ENCODE measurements at regions not wholly inside any gene's neighbourhood (a gene's known extent, or its start where the extent isn't known, plus 50 kb on each side); places are given as distances from the start of the nearest gene placed in this dataset.

DNA sequence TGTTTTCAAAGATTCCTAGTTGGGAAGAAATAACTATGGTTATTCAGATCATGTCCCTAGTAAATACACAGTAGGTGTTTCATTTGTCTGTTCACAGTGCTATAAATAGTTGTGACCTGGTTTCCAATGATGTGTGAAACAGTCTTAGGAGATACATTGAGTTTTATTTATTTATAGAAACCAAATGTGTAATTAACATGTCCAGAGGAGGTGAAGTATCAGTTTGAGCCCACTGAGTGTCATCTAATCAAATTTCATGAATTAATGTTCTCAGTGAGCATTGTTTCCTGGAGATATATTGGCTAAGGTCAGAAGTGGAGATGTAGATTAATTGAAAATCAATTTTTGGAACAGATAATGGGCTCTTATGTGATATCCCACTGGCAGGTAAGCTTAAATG is 996.3 kb downstream of the FSTL5 start:
- TF ChIP-seq, protein P1, sequence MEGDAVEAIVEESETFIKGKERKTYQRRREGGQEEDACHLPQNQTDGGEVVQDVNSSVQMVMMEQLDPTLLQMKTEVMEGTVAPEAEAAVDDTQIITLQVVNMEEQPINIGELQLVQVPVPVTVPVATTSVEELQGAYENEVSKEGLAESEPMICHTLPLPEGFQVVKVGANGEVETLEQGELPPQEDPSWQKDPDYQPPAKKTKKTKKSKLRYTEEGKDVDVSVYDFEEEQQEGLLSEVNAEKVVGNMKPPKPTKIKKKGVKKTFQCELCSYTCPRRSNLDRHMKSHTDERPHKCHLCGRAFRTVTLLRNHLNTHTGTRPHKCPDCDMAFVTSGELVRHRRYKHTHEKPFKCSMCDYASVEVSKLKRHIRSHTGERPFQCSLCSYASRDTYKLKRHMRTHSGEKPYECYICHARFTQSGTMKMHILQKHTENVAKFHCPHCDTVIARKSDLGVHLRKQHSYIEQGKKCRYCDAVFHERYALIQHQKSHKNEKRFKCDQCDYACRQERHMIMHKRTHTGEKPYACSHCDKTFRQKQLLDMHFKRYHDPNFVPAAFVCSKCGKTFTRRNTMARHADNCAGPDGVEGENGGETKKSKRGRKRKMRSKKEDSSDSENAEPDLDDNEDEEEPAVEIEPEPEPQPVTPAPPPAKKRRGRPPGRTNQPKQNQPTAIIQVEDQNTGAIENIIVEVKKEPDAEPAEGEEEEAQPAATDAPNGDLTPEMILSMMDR (IDR thresholded peaks at IDR 0.05; ENCODE audit: poor library complexity) = no peak
- no peak for TF ChIP-seq EZH2phosphoT487 (IDR thresholded peaks at IDR 0.05; ENCODE audit: low read depth, severe bottlenecking, unreplicated experiment)
- no peak for TF ChIP-seq EZH2 (IDR thresholded peaks at IDR 0.05; ENCODE audit: borderline replicate concordance)
